GM12875 (cell line): ENCODE measurements at regions not wholly inside any gene's neighbourhood (a gene's known extent, or its start where the extent isn't known, plus 50 kb on each side); places are given as distances from the start of the nearest gene placed in this dataset.
"Not testable (repeated sequence)": the region's sequence is repeated elsewhere in the genome, so short reads cannot be mapped to it uniquely, and the experiment has no call there.

Experiments used
- H3K4me3 ChIP-seq: one replicate; pipeline ENCODE4 v1.5.1; 2011; ENCODE audit warnings: low read depth, low read length, control low read depth
- CTCF ChIP-seq: IDR thresholded peaks from 2 replicates; pipeline ENCODE4 v1.5.1; 2011; ENCODE audit warnings: low read depth, mild to moderate bottlenecking, control low read depth, inconsistent platforms, low read length, moderate library complexity, borderline replicate concordance; ENCODE audit not compliant: insufficient read depth

GRCh38 chr10:23540401-23541030, 101.6 kb downstream of the OTUD1 start:
- no peak for TF ChIP-seq CTCF
- no peak overlapping the region for H3K4me3 ChIP-seq

- TF ChIP-seq CTCF = no peak
Observed at GRCh38 chr10:23543691-23544380, 105.0 kb downstream of the OTUD1 start.

GRCh38 chr10:23545866-23546265, 107.0 kb downstream of the OTUD1 start:
- not testable (repeated sequence) for H3K4me3 ChIP-seq

More at GRCh38 chr10:23543691-23544380, 105.0 kb downstream of the OTUD1 start:
- no peak overlapping the region for H3K4me3 ChIP-seq

- no peak overlapping the region for H3K4me3 ChIP-seq
- TF ChIP-seq CTCF = no peak
Observed at GRCh38 chr10:23556727-23557440, 118.0 kb downstream of the OTUD1 start.

GRCh38 chr10:23557777-23558176, 118.9 kb downstream of the OTUD1 start:
- no peak overlapping the region for H3K4me3 ChIP-seq
- TF ChIP-seq CTCF = no peak

- no peak for TF ChIP-seq CTCF
Observed at GRCh38 chr10:23558361-23558799, 119.5 kb downstream of the OTUD1 start.

GRCh38 chr10:23568996-23569395, 130.1 kb downstream of the OTUD1 start:
- no peak overlapping the region for H3K4me3 ChIP-seq
- no peak for TF ChIP-seq CTCF

More at GRCh38 chr10:23558361-23558799, 119.5 kb downstream of the OTUD1 start:
- no peak overlapping the region for H3K4me3 ChIP-seq
